Panc1 (cell line): ENCODE measurements at regions not wholly inside any gene's neighbourhood (a gene's known extent, or its start where the extent isn't known, plus 50 kb on each side); places are given as distances from the start of the nearest gene placed in this dataset.

Experiments
- ATAC-seq: fragments of 200-7000 bp; cut with Tn5 transposase; 2 replicates; pipeline ENCODE4 v1.9.1; 2020; ENCODE audit warnings: mild to moderate bottlenecking, moderate library complexity
- BruUV-seq: library from RNA; stranded (reverse); fragments of 400-500 nt; replicated peaks from 2 replicates; lab custom pipeline; 2021; lab: Mats Ljungman, UMichigan
- CTCF ChIA-PET: fragments of 300-600 bp; sonication (Branson Sonifier 250); formaldehyde crosslinking; loops from one replicate; lab custom pipeline; 2022; ENCODE audit warnings: antibody characterized with exemption; lab: Charles Lee
- POLR2A ChIA-PET: fragments of 300-600 bp; sonication (Branson Sonifier 250); formaldehyde crosslinking; loops from one replicate; lab custom pipeline; 2022; ENCODE audit warnings: antibody characterized with exemption; lab: Charles Lee
- DNase-seq: peaks from one replicate; pipeline ENCODE4 v3.0.0-alpha.2; 2010; ENCODE audit warnings: low read depth, low spot score
- H3K27ac ChIP-seq: 2 replicates; pipeline ENCODE4 v1.5.1; 2011; ENCODE audit warnings: mild to moderate bottlenecking, low read length, inconsistent platforms
- H3K27me3 ChIP-seq: fragments of 200-500 bp; sonication (Bioruptor generic); 2 replicates; pipeline ENCODE4 v1.6.0; 2014; ENCODE audit warnings: low read length, inconsistent platforms; ENCODE audit not compliant: control insufficient read depth, insufficient read depth
- H3K36me3 ChIP-seq: fragments of 200-500 bp; sonication (Bioruptor generic); 2 replicates; pipeline ENCODE4 v1.5.1; 2014; ENCODE audit warnings: inconsistent platforms, mild to moderate bottlenecking, low read length, moderate library complexity; ENCODE audit not compliant: control insufficient read depth, insufficient read depth
- H3K4me1 ChIP-seq: 2 replicates; pipeline ENCODE4 v1.5.1; 2011; ENCODE audit warnings: inconsistent platforms, mild to moderate bottlenecking, low read length, moderate library complexity; ENCODE audit not compliant: control insufficient read depth, insufficient read depth
- H3K4me3 ChIP-seq, 2 experiments: 2 replicates each; pipeline ENCODE4 v1.5.1; 2011 to 2012; ENCODE audit warnings: low read depth in 2 of 2, low read length in 2 of 2, mild to moderate bottlenecking in 2 of 2, inconsistent platforms in 1 of 2, moderate library complexity in 1 of 2
- H3K9me3 ChIP-seq: fragments of 200-500 bp; sonication (Bioruptor generic); 2 replicates; pipeline ENCODE4 v1.5.1; 2014; ENCODE audit warnings: low read depth, mild to moderate bottlenecking, inconsistent platforms, low read length, moderate library complexity; ENCODE audit not compliant: control insufficient read depth, insufficient read depth
- POLR2AphosphoS5 ChIP-seq: IDR thresholded peaks from 2 replicates; pipeline ENCODE4 v1.6.1; 2012; ENCODE audit warnings: mild to moderate bottlenecking, low read depth, low read length, moderate library complexity
- SIN3A ChIP-seq: IDR thresholded peaks from 2 replicates; pipeline ENCODE4 v1.6.1; 2012; ENCODE audit warnings: low read depth, mild to moderate bottlenecking, low read length, moderate library complexity, borderline replicate concordance; ENCODE audit not compliant: insufficient read depth
- TCF7L2 ChIP-seq: IDR thresholded peaks from 2 replicates; pipeline ENCODE4 v1.6.1; 2011; ENCODE audit warnings: mild to moderate bottlenecking, low read depth, low read length, inconsistent platforms
- in situ Hi-C: cut with HindIII; loops from 2 replicates; pipeline ENCODE4 v1.10.0; 2016; ENCODE audit warnings: low sequenced_read_pairs, low pct_unique_long_range_greater_than_20kb
- intact Hi-C: fragments of 100-400 bp; cut with micrococcal nuclease; formaldehyde crosslinking; loops from one replicate; pipeline ENCODE4 v1.10.0; 2022; ENCODE audit not compliant: unreplicated experiment
- TF ChIP-seq, protein P1 (sequence below), 2 experiments: IDR thresholded peaks; 2 replicates each; pipeline ENCODE4 v1.6.1; 2011 to 2012; ENCODE audit warnings: low read depth in 2 of 2, control low read depth in 1 of 2, low read length in 1 of 2, mild to moderate bottlenecking in 1 of 2, moderate library complexity in 1 of 2; ENCODE audit not compliant: insufficient read depth in 1 of 2
- TF ChIP-seq, protein P2 (sequence below): fragments of 450-650 bp; IDR thresholded peaks from 2 replicates; pipeline ENCODE4 v1.5.1; 2017; ENCODE audit warnings: mild to moderate bottlenecking

DNA sequence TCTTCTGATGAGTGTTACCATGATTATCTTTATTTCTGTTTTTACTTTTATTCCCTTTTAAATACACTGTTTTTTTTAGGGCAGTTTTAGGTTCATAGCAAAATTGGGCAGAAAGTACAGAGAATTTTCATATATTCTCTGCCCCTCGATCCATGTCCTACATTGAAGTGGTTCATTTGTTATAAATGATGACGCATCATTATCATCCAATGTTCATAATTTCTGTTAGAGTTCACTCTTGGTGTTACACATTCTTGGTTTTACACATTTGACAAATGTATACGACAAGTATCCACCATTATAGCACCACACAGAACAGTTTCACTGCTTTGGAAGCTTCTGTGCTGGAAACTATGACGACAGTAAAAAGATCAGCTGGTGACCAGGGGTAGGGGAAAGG lies 578.1 kb upstream of the AADAT start:
- BruUV-seq: no TSS peak
- no peak overlapping the region for H3K4me3 ChIP-seq
- no peaks in the 10 kb centered on the region for H3K9me3 ChIP-seq
- no peaks in the 10 kb centered on the region for H3K27me3 ChIP-seq
- POLR2A ChIA-PET: interaction anchor here (0.6 kb wide), 1 partner anchor 169 kb away, joined by 3 read pairs; no protein-coding TSS in a partner anchor
- ATAC-seq: no peak
- H3K4me1 ChIP-seq: no peaks in the 10 kb centered on the region
- no peak for DNase-seq
- in situ Hi-C loops: no loop called here
- intact Hi-C loops: no loop called here
- no peak overlapping the region for H3K27ac ChIP-seq
- CTCF ChIA-PET: no interaction called here
- no peaks in the 10 kb centered on the region for H3K36me3 ChIP-seq
- TF ChIP-seq, protein P1, sequence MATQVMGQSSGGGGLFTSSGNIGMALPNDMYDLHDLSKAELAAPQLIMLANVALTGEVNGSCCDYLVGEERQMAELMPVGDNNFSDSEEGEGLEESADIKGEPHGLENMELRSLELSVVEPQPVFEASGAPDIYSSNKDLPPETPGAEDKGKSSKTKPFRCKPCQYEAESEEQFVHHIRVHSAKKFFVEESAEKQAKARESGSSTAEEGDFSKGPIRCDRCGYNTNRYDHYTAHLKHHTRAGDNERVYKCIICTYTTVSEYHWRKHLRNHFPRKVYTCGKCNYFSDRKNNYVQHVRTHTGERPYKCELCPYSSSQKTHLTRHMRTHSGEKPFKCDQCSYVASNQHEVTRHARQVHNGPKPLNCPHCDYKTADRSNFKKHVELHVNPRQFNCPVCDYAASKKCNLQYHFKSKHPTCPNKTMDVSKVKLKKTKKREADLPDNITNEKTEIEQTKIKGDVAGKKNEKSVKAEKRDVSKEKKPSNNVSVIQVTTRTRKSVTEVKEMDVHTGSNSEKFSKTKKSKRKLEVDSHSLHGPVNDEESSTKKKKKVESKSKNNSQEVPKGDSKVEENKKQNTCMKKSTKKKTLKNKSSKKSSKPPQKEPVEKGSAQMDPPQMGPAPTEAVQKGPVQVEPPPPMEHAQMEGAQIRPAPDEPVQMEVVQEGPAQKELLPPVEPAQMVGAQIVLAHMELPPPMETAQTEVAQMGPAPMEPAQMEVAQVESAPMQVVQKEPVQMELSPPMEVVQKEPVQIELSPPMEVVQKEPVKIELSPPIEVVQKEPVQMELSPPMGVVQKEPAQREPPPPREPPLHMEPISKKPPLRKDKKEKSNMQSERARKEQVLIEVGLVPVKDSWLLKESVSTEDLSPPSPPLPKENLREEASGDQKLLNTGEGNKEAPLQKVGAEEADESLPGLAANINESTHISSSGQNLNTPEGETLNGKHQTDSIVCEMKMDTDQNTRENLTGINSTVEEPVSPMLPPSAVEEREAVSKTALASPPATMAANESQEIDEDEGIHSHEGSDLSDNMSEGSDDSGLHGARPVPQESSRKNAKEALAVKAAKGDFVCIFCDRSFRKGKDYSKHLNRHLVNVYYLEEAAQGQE (IDR thresholded peaks at IDR 0.05; ENCODE audit: insufficient read depth in 1 of 2, low read depth in 2 of 2, low read length in 1 of 2): no peak
- TF ChIP-seq POLR2AphosphoS5: no peak
- TF ChIP-seq SIN3A: no peak
- TF ChIP-seq, protein P2, sequence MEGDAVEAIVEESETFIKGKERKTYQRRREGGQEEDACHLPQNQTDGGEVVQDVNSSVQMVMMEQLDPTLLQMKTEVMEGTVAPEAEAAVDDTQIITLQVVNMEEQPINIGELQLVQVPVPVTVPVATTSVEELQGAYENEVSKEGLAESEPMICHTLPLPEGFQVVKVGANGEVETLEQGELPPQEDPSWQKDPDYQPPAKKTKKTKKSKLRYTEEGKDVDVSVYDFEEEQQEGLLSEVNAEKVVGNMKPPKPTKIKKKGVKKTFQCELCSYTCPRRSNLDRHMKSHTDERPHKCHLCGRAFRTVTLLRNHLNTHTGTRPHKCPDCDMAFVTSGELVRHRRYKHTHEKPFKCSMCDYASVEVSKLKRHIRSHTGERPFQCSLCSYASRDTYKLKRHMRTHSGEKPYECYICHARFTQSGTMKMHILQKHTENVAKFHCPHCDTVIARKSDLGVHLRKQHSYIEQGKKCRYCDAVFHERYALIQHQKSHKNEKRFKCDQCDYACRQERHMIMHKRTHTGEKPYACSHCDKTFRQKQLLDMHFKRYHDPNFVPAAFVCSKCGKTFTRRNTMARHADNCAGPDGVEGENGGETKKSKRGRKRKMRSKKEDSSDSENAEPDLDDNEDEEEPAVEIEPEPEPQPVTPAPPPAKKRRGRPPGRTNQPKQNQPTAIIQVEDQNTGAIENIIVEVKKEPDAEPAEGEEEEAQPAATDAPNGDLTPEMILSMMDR: no peak
- no peak for TF ChIP-seq TCF7L2

DNA sequence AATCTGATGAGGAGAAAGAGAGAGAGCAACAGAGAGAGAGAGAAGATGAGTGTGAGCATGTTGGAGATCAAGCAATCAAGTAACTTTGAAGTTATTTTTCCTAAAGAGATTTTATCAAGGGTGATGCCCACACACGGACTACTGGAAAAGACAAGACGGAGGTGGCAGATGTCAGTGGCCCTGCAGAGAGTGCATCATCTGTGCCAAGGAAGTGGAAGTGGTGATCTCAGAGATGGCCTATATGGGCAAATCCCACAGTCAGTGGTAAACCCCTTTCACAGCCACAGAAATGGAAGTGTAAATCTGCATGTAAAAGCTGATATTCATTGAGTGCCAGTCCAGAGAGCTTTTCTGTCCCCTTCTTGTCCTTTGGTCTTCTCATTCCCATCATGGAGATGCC lies 577.2 kb upstream of the AADAT start:
- Histone ChIP-seq H3K4me3 (no peak overlapping the region), H3K27me3 (no peaks in the 10 kb centered on the region), H3K36me3 (no peaks in the 10 kb centered on the region), H3K4me1 (no peaks in the 10 kb centered on the region), H3K27ac (no peak overlapping the region), H3K9me3 (no peaks in the 10 kb centered on the region)
- POLR2A ChIA-PET: no interaction called here
- no TSS peak for BruUV-seq
- TF ChIP-seq, protein P1 (IDR thresholded peaks at IDR 0.05; ENCODE audit: insufficient read depth in 1 of 2, low read depth in 2 of 2, low read length in 1 of 2): no peak
- TF ChIP-seq, protein P2: no peak
- TF ChIP-seq POLR2AphosphoS5: no peak
- TF ChIP-seq SIN3A: no peak
- TF ChIP-seq TCF7L2: no peak
- in situ Hi-C loops (no loop called here), intact Hi-C loops (no loop called here)
- DNase-seq (no peak), ATAC-seq (no peak)
- CTCF ChIA-PET: no interaction called here
